ENCODE measurements at regions not wholly inside any gene's neighbourhood (a gene's known extent, or its start where the extent isn't known, plus 50 kb on each side); places are given as distances from the start of the nearest gene placed in this dataset.

DNA sequence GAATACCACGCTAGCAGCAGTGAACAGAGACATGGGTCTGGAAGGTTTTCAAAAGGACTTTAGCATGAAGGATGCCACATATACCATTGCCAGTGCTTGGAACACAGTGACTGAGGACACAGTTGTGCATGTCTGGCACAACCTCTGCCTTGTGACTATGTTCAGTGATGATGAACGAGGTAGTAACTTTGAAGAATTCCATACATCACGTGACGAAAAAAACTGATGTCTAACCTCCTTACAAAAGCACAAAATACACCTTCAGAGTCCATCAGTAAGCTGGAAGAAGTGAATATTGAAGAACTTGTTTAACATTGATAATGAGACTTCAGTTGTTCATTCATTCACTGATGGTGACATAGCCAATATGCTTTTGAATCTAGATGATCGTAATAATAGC is 594.8 kb upstream of the GRM7 start:
- no peak for DNase-seq
- Histone ChIP-seq H3K27ac (no peak overlapping the region), H3K36me3 (no peaks in the 10 kb centered on the region), H3K4me1 (no peaks in the 10 kb centered on the region), H3K4me3 (no peak overlapping the region), H3K9me3 (no peaks in the 10 kb centered on the region), H3K27me3 (no peaks in the 10 kb centered on the region)
- no peak for TF ChIP-seq POLR2A (IDR thresholded peaks at IDR 0.05)
- TF ChIP-seq, protein P1, sequence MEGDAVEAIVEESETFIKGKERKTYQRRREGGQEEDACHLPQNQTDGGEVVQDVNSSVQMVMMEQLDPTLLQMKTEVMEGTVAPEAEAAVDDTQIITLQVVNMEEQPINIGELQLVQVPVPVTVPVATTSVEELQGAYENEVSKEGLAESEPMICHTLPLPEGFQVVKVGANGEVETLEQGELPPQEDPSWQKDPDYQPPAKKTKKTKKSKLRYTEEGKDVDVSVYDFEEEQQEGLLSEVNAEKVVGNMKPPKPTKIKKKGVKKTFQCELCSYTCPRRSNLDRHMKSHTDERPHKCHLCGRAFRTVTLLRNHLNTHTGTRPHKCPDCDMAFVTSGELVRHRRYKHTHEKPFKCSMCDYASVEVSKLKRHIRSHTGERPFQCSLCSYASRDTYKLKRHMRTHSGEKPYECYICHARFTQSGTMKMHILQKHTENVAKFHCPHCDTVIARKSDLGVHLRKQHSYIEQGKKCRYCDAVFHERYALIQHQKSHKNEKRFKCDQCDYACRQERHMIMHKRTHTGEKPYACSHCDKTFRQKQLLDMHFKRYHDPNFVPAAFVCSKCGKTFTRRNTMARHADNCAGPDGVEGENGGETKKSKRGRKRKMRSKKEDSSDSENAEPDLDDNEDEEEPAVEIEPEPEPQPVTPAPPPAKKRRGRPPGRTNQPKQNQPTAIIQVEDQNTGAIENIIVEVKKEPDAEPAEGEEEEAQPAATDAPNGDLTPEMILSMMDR (IDR thresholded peaks at IDR 0.05) = no peak
- intact Hi-C loops (cut with DNase I; ENCODE audit: low total_unique reads) = no loop called here

DNA sequence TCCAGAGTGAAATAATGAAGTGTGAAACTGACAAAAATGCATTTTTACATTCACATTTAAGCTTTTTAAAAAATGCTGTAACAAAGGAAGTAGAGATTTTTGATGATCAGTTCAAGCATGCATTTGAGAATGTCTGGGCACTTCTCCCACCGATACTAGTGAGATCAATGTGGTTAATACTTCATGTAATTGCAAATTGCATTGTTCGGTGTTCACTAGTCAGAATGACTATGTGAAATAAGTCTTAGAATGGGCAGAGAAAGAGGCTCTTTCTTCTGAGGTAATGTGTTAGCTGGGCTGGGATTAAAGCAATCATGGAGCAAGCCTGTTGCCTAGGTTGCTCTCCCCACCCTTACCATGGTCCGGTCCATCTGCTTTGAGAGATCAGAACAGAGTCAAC is 587.0 kb upstream of the GRM7 start:
- Histone ChIP-seq H3K4me3 (no peak overlapping the region), H3K4me1 (no peaks in the 10 kb centered on the region), H3K27me3 (no peaks in the 10 kb centered on the region), H3K9me3 (no peaks in the 10 kb centered on the region), H3K36me3 (no peaks in the 10 kb centered on the region), H3K27ac (no peak overlapping the region)
- intact Hi-C loops (cut with DNase I; ENCODE audit: low total_unique reads) = no loop called here
- TF ChIP-seq, protein P1 (IDR thresholded peaks at IDR 0.05) = no peak
- no peak for TF ChIP-seq POLR2A (IDR thresholded peaks at IDR 0.05)
- no peak for DNase-seq

DNA sequence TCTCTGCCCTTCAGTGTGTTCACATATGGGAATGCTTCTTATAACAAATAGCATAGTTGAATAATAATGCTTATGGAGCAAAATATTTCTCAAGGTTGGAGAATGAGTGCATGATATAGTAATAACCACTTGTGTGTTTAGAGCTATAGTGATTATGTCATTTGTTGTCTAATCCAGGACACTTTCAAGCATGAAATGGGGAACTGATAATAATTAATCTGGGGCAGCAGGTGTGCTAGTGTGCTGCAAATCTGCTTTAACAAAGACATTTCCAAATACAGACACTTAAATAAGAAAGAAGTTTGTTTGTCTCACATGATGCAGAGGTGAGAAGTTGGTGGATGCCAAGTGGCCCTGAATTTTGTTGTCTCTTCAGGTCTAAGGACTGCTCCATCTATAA is 579.3 kb upstream of the GRM7 start:
- no peaks in the 10 kb centered on the region for H3K9me3 ChIP-seq
- H3K4me3 ChIP-seq = no peak overlapping the region
- no peaks in the 10 kb centered on the region for H3K36me3 ChIP-seq
- H3K27ac ChIP-seq = no peak overlapping the region
- TF ChIP-seq, protein P1 (IDR thresholded peaks at IDR 0.05) = no peak
- TF ChIP-seq POLR2A (IDR thresholded peaks at IDR 0.05) = no peak
- intact Hi-C loops (cut with DNase I; ENCODE audit: low total_unique reads) = no loop called here
- no peak for DNase-seq
- H3K4me1 ChIP-seq = no peaks in the 10 kb centered on the region
- no peaks in the 10 kb centered on the region for H3K27me3 ChIP-seq

DNA sequence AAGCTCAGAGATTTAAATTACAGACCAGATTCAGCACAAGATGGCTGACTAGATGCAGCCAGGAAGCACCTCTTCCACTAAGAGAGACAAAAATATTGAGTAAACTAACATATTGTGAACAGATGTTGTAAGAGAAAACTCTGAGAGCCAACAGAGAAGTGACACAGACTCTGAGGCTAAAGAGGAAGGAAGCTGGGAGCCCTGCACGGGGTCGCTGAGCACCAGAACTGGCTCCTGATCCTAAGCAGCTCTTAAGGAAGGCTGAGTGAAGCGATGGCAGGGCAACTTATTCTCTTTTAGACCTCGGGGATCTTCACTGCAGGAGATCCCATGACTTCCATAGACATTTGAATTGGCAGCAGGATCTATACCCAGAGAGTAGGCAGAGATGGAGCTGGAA is 578.0 kb upstream of the GRM7 start:
- Histone ChIP-seq H3K4me1 (no peaks in the 10 kb centered on the region), H3K27ac (no peak overlapping the region), H3K36me3 (no peaks in the 10 kb centered on the region), H3K27me3 (no peaks in the 10 kb centered on the region), H3K9me3 (no peaks in the 10 kb centered on the region), H3K4me3 (no peak overlapping the region)
- TF ChIP-seq POLR2A (IDR thresholded peaks at IDR 0.05) = no peak
- TF ChIP-seq, protein P1 (IDR thresholded peaks at IDR 0.05) = no peak
- intact Hi-C loops (cut with DNase I; ENCODE audit: low total_unique reads) = no loop called here
- no peak for DNase-seq

DNA sequence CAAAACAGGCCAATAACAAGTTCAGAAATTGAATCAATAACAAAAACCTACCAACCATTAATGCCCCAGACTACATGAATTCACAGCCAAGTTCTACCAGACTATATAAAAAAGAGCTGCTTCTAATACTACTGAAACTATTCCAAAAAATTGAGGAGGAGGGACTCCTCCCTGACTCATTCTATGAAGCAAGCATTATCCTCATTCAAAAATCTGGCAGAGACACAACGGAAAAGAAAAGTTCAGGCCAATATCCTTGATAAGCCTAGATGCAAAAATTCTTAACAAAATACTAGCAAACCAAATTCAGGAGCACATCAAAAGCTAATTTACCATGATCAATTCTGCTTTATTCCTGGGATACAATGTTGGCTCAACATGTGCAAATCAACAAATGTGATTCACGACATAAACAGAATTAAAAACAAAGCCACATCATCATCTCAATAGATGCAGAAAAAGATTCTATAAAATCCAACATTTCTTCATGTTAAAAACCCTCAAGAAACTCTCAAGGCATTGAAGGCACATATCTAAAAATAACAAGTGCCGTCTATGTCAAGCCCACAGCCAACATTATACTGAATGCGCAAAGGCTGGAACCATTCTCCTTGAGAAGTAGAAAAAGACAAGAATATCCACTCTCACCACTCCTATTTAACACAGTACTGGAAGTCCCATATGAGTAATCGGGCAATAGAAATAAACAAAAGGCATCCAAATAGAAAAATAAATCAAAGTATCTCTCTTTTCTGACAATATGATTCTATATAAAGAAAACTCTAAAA is 573.6 kb upstream of the GRM7 start:
- no peak for DNase-seq
- no peaks in the 10 kb centered on the region for H3K4me1 ChIP-seq
- intact Hi-C loops (cut with DNase I; ENCODE audit: low total_unique reads) = no loop called here

More for the DNA sequence above, 573.6 kb upstream of the GRM7 start:
- no peaks in the 10 kb centered on the region for H3K27me3 ChIP-seq
- H3K4me3 ChIP-seq = no peak overlapping the region
- TF ChIP-seq, protein P1 (IDR thresholded peaks at IDR 0.05) = no peak
- no peak for TF ChIP-seq POLR2A (IDR thresholded peaks at IDR 0.05)
- no peaks in the 10 kb centered on the region for H3K9me3 ChIP-seq
- H3K27ac ChIP-seq = no peak overlapping the region
- no peaks in the 10 kb centered on the region for H3K36me3 ChIP-seq
